CD8-positive, alpha-beta memory T cell (primary cell): ENCODE measurements at regions not wholly inside any gene's neighbourhood (a gene's known extent, or its start where the extent isn't known, plus 50 kb on each side); places are given as distances from the start of the nearest gene placed in this dataset.
"Not testable (repeated sequence)": the region's sequence is repeated elsewhere in the genome, so short reads cannot be mapped to it uniquely, and the experiment has no call there.

Source experiments
- CTCF ChIA-PET: fragments of 350-600 bp; sonication (Branson Sonifier 250); formaldehyde crosslinking; loops from one replicate; lab custom pipeline; 2021; ENCODE audit warnings: antibody characterized with exemption; lab: Charles Lee
- POLR2A ChIA-PET: fragments of 350-600 bp; sonication (Branson Sonifier 250); formaldehyde crosslinking; loops from one replicate; lab custom pipeline; 2021; ENCODE audit warnings: antibody characterized with exemption; lab: Charles Lee
- DNase-seq, 5 donors: peaks; one replicate each; pipeline versions ENCODE4 v3.0.0 to v3.0.0-alpha.2; 2020 to 2022; ENCODE audit warnings: mixed read lengths in 1 of 5
- H3K27ac ChIP-seq: one replicate; pipeline ENCODE4 v1.7.0; 2013; ENCODE audit warnings: low read depth, mild to moderate bottlenecking, low read length, moderate library complexity
- H3K27me3 ChIP-seq: 2 replicates; pipeline ENCODE4 v1.7.0; 2013; ENCODE audit warnings: low read length, mild to moderate bottlenecking; ENCODE audit not compliant: insufficient read depth, poor library complexity, severe bottlenecking
- H3K36me3 ChIP-seq: 2 replicates; pipeline ENCODE4 v1.7.0; 2013; ENCODE audit warnings: mild to moderate bottlenecking, low read length, moderate library complexity; ENCODE audit not compliant: insufficient read depth
- H3K4me1 ChIP-seq: 2 replicates; pipeline ENCODE4 v1.7.0; 2013; ENCODE audit warnings: mild to moderate bottlenecking, low read length, moderate library complexity; ENCODE audit not compliant: insufficient read depth
- H3K4me3 ChIP-seq: 2 replicates; pipeline ENCODE4 v1.7.0; 2013; ENCODE audit warnings: mild to moderate bottlenecking, low read length
- H3K9me3 ChIP-seq: 2 replicates; pipeline ENCODE4 v1.7.0; 2013; ENCODE audit warnings: mild to moderate bottlenecking, low read length
- H3K27ac Mint-ChIP-seq, 8 donors: one replicate each; pipeline ENCODE4 v1.8.0; 2020 to 2021; ENCODE audit warnings: mixed read lengths in 8 of 8, mild to moderate bottlenecking in 6 of 8, inconsistent platforms in 3 of 8, moderate library complexity in 3 of 8
- H3K27me3 Mint-ChIP-seq, 2 donors: one replicate each; pipeline ENCODE4 v1.8.0; 2020 to 2021; ENCODE audit warnings: mixed read lengths in 2 of 2, mild to moderate bottlenecking in 1 of 2, moderate library complexity in 1 of 2
- H3K36me3 Mint-ChIP-seq, 3 donors: one replicate each; pipeline ENCODE4 v1.8.0; 2020 to 2021; ENCODE audit warnings: mixed read lengths in 3 of 3, inconsistent platforms in 1 of 3, mild to moderate bottlenecking in 1 of 3
- H3K4me1 Mint-ChIP-seq, 3 donors: one replicate each; pipeline ENCODE4 v1.8.0; 2020 to 2021; ENCODE audit warnings: mixed read lengths in 3 of 3, inconsistent platforms in 1 of 3, mild to moderate bottlenecking in 1 of 3
- H3K4me3 Mint-ChIP-seq, 7 donors: one replicate each; pipeline ENCODE4 v1.8.0; 2020 to 2021; ENCODE audit warnings: mixed read lengths in 7 of 7, mild to moderate bottlenecking in 6 of 7, moderate library complexity in 4 of 7, inconsistent platforms in 2 of 7
- H3K9me3 Mint-ChIP-seq, 5 donors: one replicate each; pipeline ENCODE4 v1.8.0; 2020 to 2022; ENCODE audit warnings: mixed read lengths in 5 of 5, mild to moderate bottlenecking in 3 of 5, moderate library complexity in 2 of 5, inconsistent platforms in 1 of 5

DNA sequence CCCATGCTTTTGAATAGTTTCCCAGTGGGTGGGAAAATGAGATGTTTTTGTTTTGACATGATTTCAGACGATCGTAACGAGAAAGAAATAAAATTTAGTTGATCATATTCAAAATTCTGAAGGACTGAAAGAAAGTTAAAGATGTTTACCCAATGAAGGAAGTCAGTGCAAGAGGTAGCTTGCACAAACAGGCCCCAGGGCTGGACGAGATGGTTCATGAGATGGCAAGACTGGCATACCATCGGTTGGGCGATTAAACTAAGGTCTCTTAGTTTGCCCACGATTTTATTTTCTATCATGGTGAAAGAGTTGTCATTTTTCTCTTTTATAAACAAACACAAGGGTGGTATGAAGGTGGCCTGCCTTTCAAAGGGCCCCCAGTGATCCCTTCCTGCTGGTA lies 124.5 kb upstream of the TBX5 start:
- H3K9me3 Mint-ChIP-seq: peaks cover 0 to 3% (median 0%) of the 10 kb centered on the region in 5 donors
- no peak overlapping the region for H3K4me3 Mint-ChIP-seq
- H3K4me3 ChIP-seq: no peak overlapping the region
- H3K27me3 ChIP-seq: no peaks in the 10 kb centered on the region
- H3K27ac ChIP-seq: no peak overlapping the region
- ChIA-PET CTCF (no interaction called here), POLR2A (no interaction called here)
- no peaks in the 10 kb centered on the region for H3K36me3 Mint-ChIP-seq
- H3K27me3 Mint-ChIP-seq: no peaks in the 10 kb centered on the region
- no peaks in the 10 kb centered on the region for H3K9me3 ChIP-seq
- H3K4me1 Mint-ChIP-seq: no peaks in the 10 kb centered on the region
- no peak for DNase-seq
- H3K27ac Mint-ChIP-seq: no peak overlapping the region
- no peaks in the 10 kb centered on the region for H3K36me3 ChIP-seq
- H3K4me1 ChIP-seq: no peaks in the 10 kb centered on the region

DNA sequence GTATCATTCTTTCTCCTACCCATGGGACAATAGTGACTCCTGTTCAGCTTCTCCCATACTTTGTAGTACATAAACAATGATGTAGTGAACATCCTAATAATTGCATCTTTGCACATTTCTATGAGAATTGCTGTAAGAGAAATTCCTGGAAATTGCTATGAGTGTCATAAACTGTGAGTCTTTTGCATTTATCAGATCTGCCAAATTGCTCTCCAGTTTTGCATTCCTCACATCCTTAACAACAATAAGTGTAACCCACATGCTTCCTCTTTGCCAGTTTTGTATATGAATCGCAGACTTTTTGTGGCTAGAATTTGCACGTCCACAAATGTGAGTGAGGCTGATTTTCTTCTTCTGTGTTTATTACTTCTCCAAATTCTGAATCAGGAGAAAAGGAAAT lies 124.0 kb upstream of the TBX5 start:
- Histone ChIP-seq H3K9me3 (no peaks in the 10 kb centered on the region), H3K4me3 (no peak overlapping the region), H3K27me3 (no peaks in the 10 kb centered on the region), H3K4me1 (no peaks in the 10 kb centered on the region), H3K36me3 (no peaks in the 10 kb centered on the region), H3K27ac (no peak overlapping the region)
- peaks cover 0 to 3% (median 0%) of the 10 kb centered on the region in 5 donors for H3K9me3 Mint-ChIP-seq
- no peak overlapping the region for H3K27ac Mint-ChIP-seq
- POLR2A ChIA-PET: no interaction called here
- no peak overlapping the region for H3K4me3 Mint-ChIP-seq
- CTCF ChIA-PET: no interaction called here
- no peaks in the 10 kb centered on the region for H3K27me3 Mint-ChIP-seq
- H3K4me1 Mint-ChIP-seq: no peaks in the 10 kb centered on the region
- no peak for DNase-seq
- no peaks in the 10 kb centered on the region for H3K36me3 Mint-ChIP-seq

DNA sequence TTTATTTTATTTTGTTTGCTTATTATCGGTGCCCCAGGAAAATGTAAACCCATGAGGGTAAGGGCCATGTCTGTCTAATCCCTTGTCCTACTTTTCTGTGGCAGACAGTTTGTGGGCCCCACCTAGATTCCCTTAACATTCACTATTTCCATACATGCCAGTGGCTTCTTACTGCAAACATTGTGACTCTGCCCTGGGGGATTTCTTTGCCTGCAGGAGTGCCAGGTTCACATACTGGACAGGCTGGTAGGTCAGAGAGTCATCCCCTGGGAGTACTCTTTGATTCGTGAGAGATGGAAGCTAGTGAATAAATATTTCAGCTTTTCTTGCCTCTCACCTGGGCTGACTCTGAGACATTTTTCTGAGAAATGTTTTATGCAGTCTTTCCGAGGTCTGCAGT lies 122.8 kb upstream of the TBX5 start:
- H3K27ac ChIP-seq: no peak overlapping the region
- no peaks in the 10 kb centered on the region for H3K36me3 ChIP-seq
- POLR2A ChIA-PET: no interaction called here
- Mint-ChIP-seq H3K9me3 (peaks cover 0 to 3% (median 0%) of the 10 kb centered on the region in 5 donors), H3K36me3 (no peaks in the 10 kb centered on the region), H3K4me1 (no peaks in the 10 kb centered on the region), H3K27me3 (no peaks in the 10 kb centered on the region), H3K27ac (no peak overlapping the region), H3K4me3 (no peak overlapping the region)
- no peak for DNase-seq
- CTCF ChIA-PET: no interaction called here
- no peaks in the 10 kb centered on the region for H3K9me3 ChIP-seq
- H3K4me1 ChIP-seq: no peaks in the 10 kb centered on the region
- H3K4me3 ChIP-seq: no peak overlapping the region
- no peaks in the 10 kb centered on the region for H3K27me3 ChIP-seq

DNA sequence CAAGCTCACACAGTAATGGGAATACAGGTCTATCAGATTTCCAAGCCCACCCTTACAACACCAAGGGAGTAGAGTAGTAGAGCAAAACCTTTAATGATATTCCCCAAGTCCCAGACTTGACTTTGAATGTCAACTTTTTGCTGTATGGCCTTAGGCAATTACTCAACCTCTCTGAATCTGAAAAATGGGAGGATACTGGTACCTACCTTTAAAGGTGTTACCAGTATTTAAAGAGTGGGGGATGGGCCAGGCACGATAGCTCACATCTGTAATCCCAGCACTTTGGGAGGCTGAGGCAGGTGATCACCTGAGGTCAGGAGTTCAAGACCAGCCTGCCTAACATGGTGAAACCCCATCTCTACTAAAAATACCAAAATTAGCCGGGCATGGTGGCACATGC lies 115.2 kb upstream of the TBX5 start:
- CTCF ChIA-PET, H3K4me1 Mint-ChIP-seq: not testable (repeated sequence)

DNA sequence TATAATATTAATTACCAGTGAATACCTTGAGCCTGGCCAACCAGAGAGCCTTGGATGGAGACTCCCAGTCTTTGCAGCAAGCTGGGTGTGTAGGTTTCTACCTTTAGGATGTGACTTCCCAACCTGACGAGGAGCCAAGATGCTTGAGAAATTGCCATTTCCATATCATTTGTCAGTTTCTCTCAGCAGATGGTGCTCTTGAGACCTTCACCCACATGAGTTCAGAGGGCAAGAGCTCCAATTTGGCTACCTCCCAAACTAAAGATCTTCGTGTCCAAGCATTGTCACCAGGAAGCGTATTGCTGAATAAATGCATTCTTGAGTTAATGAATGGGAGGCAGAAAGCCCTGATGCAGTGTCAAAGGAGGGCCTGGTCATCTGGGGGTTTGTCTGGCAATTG lies 106.4 kb upstream of the TBX5 start:
- Mint-ChIP-seq H3K27ac (no peak overlapping the region), H3K4me3 (no peak overlapping the region), H3K36me3 (no peaks in the 10 kb centered on the region), H3K9me3 (no peaks in the 10 kb centered on the region), H3K27me3 (peaks cover 0 to 17% of the 10 kb centered on the region in 2 donors), H3K4me1 (no peaks in the 10 kb centered on the region)
- no peaks in the 10 kb centered on the region for H3K9me3 ChIP-seq
- H3K27ac ChIP-seq: no peak overlapping the region
- H3K36me3 ChIP-seq: no peaks in the 10 kb centered on the region
- no peak for DNase-seq
- ChIA-PET CTCF (interaction anchor here (0.8 kb wide), 1 partner anchor 9 kb away, joined by 3 read pairs; no protein-coding TSS in a partner anchor), POLR2A (no interaction called here)
- H3K27me3 ChIP-seq: no peaks in the 10 kb centered on the region
- H3K4me3 ChIP-seq: no peak overlapping the region
- no peaks in the 10 kb centered on the region for H3K4me1 ChIP-seq

More for the DNA sequence above, 115.2 kb upstream of the TBX5 start:
- H3K4me3 Mint-ChIP-seq, H3K36me3 ChIP-seq, POLR2A ChIA-PET, H3K36me3 Mint-ChIP-seq, H3K27me3 ChIP-seq, H3K27me3 Mint-ChIP-seq, H3K9me3 Mint-ChIP-seq, H3K9me3 ChIP-seq, H3K27ac ChIP-seq, H3K4me1 ChIP-seq, DNase-seq, H3K4me3 ChIP-seq, H3K27ac Mint-ChIP-seq: not testable (repeated sequence)

DNA sequence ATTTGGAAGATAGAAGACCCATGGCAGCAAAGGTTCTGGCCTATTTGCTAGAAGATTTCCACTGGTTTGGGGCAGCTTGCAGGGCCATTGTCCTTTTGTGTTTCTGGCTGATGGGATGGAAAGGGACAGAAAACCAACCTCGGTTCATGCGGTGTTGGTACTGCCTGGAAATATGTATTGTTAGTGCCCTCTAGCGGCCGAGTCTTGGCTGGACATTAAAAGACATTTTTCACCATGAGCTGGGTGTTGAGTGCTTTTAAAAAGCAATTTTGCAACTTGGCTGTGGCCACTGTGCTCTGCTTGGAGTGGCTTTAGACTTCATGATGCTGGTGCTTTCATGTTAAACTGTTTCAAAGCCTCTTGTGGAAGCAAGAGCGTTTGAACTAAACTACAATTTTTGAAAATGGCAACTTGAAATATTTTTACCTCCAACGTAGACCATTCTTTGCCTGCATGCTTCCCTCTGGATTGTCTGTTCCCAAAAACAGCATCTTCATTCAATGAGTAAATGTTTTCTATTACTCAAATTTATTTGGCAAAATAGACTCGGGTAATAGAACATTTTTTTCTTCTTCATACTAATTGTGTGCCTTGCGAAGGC lies 102.7 kb upstream of the TBX5 start:
- ChIA-PET POLR2A (no interaction called here), CTCF (interaction anchor here (1.3 to 1.8 kb wide), 2 partner anchors 14 to 542 kb away, joined by 4 to 13 read pairs; partner anchors contain the start of gene RBM19)
- Histone ChIP-seq H3K4me3 (no peak overlapping the region), H3K27me3 (no peaks in the 10 kb centered on the region), H3K4me1 (no peaks in the 10 kb centered on the region), H3K9me3 (no peaks in the 10 kb centered on the region), H3K36me3 (no peaks in the 10 kb centered on the region), H3K27ac (no peak overlapping the region)
- H3K4me1 Mint-ChIP-seq: no peaks in the 10 kb centered on the region
- no peak overlapping the region for H3K27ac Mint-ChIP-seq
- H3K27me3 Mint-ChIP-seq: peaks cover 3 to 16% of the 10 kb centered on the region in 2 donors
- no peak overlapping the region for H3K4me3 Mint-ChIP-seq
- DNase-seq: peak; percentile 12 to 61 (median 20)
- no peaks in the 10 kb centered on the region for H3K36me3 Mint-ChIP-seq
- no peaks in the 10 kb centered on the region for H3K9me3 Mint-ChIP-seq

DNA sequence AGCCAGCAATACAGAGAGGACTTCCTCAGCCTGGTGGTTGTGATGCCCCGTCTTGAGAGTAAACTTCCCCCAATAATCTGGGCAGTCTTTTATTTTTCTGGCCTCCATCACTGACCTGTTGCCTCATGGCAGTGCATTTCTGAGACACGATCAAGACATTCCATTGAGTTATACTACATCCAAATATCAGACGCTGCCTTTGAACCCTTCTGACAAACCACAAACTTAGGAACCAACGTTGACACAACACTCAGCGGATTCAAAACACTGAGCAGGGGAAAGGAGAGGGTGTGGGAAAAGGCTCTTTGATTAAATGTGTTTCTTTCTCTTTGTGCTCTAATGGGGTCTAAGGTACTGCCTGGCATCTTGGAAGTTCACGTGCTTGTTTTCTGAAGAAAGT lies 100.7 kb upstream of the TBX5 start:
- no peaks in the 10 kb centered on the region for H3K9me3 Mint-ChIP-seq
- H3K36me3 ChIP-seq: no peaks in the 10 kb centered on the region
- DNase-seq: no peak
- H3K4me1 Mint-ChIP-seq: no peaks in the 10 kb centered on the region
- no peaks in the 10 kb centered on the region for H3K4me1 ChIP-seq
- H3K4me3 ChIP-seq: no peak overlapping the region
- no peak overlapping the region for H3K27ac Mint-ChIP-seq
- no peak overlapping the region for H3K27ac ChIP-seq
- POLR2A ChIA-PET: no interaction called here
- CTCF ChIA-PET: no interaction called here
- no peaks in the 10 kb centered on the region for H3K27me3 ChIP-seq
- peaks cover 4 to 27% of the 10 kb centered on the region in 2 donors for H3K27me3 Mint-ChIP-seq
- H3K9me3 ChIP-seq: no peaks in the 10 kb centered on the region
- no peaks in the 10 kb centered on the region for H3K36me3 Mint-ChIP-seq
- H3K4me3 Mint-ChIP-seq: no peak overlapping the region

DNA sequence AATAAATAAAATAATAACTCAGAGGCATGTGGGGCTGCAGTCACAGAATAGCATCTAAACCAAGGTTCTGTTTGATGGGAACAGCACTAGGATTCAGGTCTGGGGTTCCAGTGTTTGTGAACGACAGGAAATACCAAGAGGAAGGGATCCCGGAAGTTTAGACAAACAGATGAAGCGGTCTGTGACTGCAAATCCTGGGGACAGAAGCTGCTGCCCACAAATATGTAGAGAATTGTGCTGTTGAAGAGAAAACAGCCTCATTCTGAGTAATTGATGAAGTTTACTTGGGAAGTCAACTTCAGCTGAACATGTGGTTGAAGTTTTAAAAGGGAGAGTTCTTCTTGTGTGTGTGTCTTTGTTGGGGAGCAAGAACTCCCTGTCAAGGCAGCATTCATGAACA lies 98.4 kb upstream of the TBX5 start:
- no peaks in the 10 kb centered on the region for H3K27me3 ChIP-seq
- no peak overlapping the region for H3K4me3 Mint-ChIP-seq

More for the DNA sequence above, 98.4 kb upstream of the TBX5 start:
- CTCF ChIA-PET: interaction anchor here (1.2 kb wide), 1 partner anchor 8 kb away, joined by 3 read pairs; no protein-coding TSS in a partner anchor
- DNase-seq: no peak
- no peaks in the 10 kb centered on the region for H3K4me1 Mint-ChIP-seq
- no peaks in the 10 kb centered on the region for H3K36me3 Mint-ChIP-seq
- POLR2A ChIA-PET: no interaction called here
- H3K4me1 ChIP-seq: no peaks in the 10 kb centered on the region
- no peaks in the 10 kb centered on the region for H3K9me3 ChIP-seq
- H3K4me3 ChIP-seq: no peak overlapping the region
- peaks cover 6 to 39% of the 10 kb centered on the region in 2 donors for H3K27me3 Mint-ChIP-seq
- no peaks in the 10 kb centered on the region for H3K36me3 ChIP-seq
- no peak overlapping the region for H3K27ac Mint-ChIP-seq
- no peaks in the 10 kb centered on the region for H3K9me3 Mint-ChIP-seq
- no peak overlapping the region for H3K27ac ChIP-seq
